Left ventricle myocardium inferior (tissue), 1 donor: ENCODE measurements at regions not wholly inside any gene's neighbourhood (a gene's known extent, or its start where the extent isn't known, plus 50 kb on each side); places are given as distances from the start of the nearest gene placed in this dataset.

ENCODE experiments used
- DNase-seq: peaks from one replicate; pipeline ENCODE4 v3.0.0-alpha.2; 2020
- H3K27ac ChIP-seq: fragments of 200-600 bp; replicated peaks from 2 replicates; pipeline ENCODE4 v1.8.0; 2021
- H3K27me3 ChIP-seq: fragments of 200-600 bp; 2 replicates; pipeline ENCODE4 v1.8.0; 2021; ENCODE audit warnings: low read depth
- H3K36me3 ChIP-seq: fragments of 200-600 bp; 2 replicates; pipeline ENCODE4 v1.8.0; 2021
- H3K4me1 ChIP-seq: fragments of 200-600 bp; 2 replicates; pipeline ENCODE4 v1.8.0; 2021
- H3K4me3 ChIP-seq: fragments of 200-600 bp; 2 replicates; pipeline ENCODE4 v1.8.0; 2021; ENCODE audit warnings: mild to moderate bottlenecking, moderate library complexity
- H3K9me3 ChIP-seq: fragments of 200-600 bp; replicated peaks from 2 replicates; pipeline ENCODE4 v1.8.0; 2021
- intact Hi-C: fragments of 100-400 bp; cut with micrococcal nuclease; formaldehyde crosslinking; loops from one replicate; pipeline ENCODE4 v1.11.0; 2022
- TF ChIP-seq, protein P1 (sequence below): fragments of 200-600 bp; IDR thresholded peaks from 2 replicates; pipeline ENCODE4 v1.8.0; 2021; ENCODE audit warnings: antibody characterized with exemption, mild to moderate bottlenecking, borderline replicate concordance
- donor health status: DM: no; HTN: yes; CAD: no; lungs with severe emphysema.

DNA sequence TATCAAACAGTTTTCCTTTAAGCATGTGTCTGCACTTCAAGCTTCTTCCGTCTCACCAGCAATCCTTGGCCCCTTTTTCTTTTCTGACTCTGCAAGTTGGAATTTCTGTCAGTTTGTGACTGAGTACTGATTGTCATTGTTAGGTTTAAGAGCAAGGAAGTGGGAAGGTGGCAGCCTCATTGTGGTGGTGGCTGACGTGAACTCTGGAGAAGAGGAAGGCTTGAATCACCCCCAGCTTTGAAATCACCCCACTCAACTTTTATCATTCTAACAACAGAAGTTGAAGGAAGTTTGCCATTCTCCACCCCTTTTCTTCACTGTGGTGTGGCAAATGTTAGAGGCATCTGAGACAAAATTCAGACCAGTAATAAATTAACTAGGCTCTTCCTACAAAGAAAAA, 231.6 kb upstream of the AGTR1 start:
- no peaks in the 10 kb centered on the region for H3K27me3 ChIP-seq
- H3K9me3 ChIP-seq: peaks cover 21% of the 10 kb centered on the region
- no peaks in the 10 kb centered on the region for H3K4me1 ChIP-seq
- no peak overlapping the region for H3K27ac ChIP-seq
- intact Hi-C loops: no loop called here
- no peaks in the 10 kb centered on the region for H3K36me3 ChIP-seq
- no peak for DNase-seq
- H3K4me3 ChIP-seq: no peak overlapping the region
- TF ChIP-seq, protein P1, sequence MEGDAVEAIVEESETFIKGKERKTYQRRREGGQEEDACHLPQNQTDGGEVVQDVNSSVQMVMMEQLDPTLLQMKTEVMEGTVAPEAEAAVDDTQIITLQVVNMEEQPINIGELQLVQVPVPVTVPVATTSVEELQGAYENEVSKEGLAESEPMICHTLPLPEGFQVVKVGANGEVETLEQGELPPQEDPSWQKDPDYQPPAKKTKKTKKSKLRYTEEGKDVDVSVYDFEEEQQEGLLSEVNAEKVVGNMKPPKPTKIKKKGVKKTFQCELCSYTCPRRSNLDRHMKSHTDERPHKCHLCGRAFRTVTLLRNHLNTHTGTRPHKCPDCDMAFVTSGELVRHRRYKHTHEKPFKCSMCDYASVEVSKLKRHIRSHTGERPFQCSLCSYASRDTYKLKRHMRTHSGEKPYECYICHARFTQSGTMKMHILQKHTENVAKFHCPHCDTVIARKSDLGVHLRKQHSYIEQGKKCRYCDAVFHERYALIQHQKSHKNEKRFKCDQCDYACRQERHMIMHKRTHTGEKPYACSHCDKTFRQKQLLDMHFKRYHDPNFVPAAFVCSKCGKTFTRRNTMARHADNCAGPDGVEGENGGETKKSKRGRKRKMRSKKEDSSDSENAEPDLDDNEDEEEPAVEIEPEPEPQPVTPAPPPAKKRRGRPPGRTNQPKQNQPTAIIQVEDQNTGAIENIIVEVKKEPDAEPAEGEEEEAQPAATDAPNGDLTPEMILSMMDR: no peak

DNA sequence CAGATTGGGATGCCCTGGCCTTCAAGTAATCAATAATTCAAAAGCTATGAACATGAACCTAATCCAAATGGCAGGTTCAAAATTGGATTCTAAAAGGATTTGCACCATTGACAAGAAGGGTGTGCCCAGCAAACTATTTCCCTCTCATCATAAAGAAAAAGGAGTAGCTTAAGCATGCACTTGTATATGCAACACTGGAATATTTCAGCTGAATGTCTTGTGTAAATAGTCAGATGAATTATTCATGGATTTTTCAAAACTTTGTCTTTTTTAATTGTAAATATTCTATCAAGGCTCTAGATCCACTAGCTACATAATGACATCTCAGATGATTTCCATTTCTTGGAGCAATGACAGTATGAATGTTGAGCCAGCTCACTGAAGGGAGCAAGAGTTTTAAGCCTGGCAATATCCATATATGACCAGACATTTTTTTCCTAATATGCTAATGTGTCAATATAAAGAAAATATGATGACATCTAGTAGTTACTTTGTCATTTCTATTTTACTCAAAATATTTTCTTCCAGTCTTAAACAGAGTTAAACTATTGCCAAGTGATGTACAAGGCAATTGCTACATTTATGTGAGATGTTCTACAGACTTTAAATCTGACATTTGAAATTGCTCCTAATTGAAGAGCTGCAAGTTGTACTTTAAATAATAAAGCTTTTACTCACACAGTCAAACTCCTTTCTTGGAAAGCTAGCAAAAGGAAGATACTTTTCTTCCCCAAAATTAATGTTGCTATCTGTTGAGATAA, 230.5 kb upstream of the AGTR1 start:
- TF ChIP-seq, protein P1: no peak
- DNase-seq: no peak
- no peak overlapping the region for H3K4me3 ChIP-seq

DNA sequence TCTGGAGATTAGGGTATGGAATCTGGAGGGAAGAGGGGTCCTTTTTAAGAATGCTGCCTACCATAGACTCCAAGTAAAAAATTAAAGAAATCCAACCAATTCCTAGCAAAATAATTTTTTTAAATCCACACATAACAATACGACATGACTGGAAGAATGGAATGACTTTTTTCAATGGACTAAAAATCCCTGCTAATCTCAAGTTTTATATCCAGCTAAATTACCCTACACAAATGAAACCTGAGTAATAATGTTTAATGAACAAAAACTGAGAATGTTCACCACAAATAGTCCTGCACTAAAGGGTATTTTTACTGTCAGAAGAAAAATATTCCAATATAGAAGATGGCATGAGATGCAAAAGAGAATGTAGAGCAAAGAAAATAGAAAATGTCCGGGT, 220.3 kb upstream of the AGTR1 start:
- no peaks in the 10 kb centered on the region for H3K27me3 ChIP-seq
- H3K27ac ChIP-seq: no peak overlapping the region
- no peaks in the 10 kb centered on the region for H3K36me3 ChIP-seq
- no peaks in the 10 kb centered on the region for H3K4me1 ChIP-seq
- H3K4me3 ChIP-seq: no peak overlapping the region
- H3K9me3 ChIP-seq: peaks cover 20% of the 10 kb centered on the region
- no peak for DNase-seq
- TF ChIP-seq, protein P1: no peak
- intact Hi-C loops: no loop called here

More for the DNA sequence above, 230.5 kb upstream of the AGTR1 start:
- Histone ChIP-seq H3K9me3 (peaks cover 12% of the 10 kb centered on the region), H3K27me3 (no peaks in the 10 kb centered on the region), H3K4me1 (no peaks in the 10 kb centered on the region), H3K36me3 (no peaks in the 10 kb centered on the region), H3K27ac (no peak overlapping the region)
- intact Hi-C loops: no loop called here

DNA sequence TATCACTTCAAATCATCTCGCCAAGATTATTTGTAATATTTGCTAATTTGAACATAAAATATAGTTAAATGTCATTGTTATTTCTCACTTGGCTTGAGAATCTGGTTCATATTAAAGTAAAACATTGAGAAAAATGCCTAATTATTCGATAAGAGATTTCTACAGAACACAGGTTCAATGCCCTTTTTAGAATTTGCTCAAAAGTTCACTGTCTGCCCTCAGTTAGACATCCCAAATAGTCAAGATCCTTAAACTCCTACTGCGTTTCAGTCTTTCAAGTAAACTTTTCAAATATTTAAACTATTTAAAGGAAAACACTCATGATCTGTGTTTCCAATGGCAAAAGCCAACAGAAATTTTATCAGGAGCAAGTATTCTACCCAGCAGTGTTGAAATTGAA, 204.1 kb upstream of the AGTR1 start:
- Histone ChIP-seq H3K27ac (no peak overlapping the region), H3K4me3 (no peak overlapping the region), H3K9me3 (peaks cover 5% of the 10 kb centered on the region), H3K27me3 (no peaks in the 10 kb centered on the region), H3K4me1 (no peaks in the 10 kb centered on the region), H3K36me3 (no peaks in the 10 kb centered on the region)
- no peak for DNase-seq
- intact Hi-C loops: no loop called here
- TF ChIP-seq, protein P1: no peak

DNA sequence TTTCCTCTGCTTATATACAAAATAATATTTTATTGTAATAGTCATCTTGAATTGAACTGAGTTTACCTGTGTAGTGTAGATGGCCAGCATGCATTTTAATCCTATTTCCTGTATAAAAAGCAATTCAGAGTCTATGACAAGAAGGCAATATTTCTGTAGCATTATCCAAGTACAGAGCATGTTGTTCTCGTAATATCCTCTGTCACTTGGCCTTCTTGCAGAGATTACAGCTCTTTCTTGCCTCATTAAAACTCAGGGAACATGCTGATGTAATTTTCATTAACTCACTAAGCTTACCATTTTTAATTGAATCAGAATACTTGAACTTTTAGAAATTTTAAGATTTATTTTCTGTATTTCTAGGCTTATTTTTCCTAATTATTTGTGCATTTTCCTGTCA, 203.3 kb upstream of the AGTR1 start:
- no peak overlapping the region for H3K27ac ChIP-seq
- intact Hi-C loops: no loop called here
- no peaks in the 10 kb centered on the region for H3K36me3 ChIP-seq
- H3K4me3 ChIP-seq: no peak overlapping the region
- no peak for DNase-seq
- H3K9me3 ChIP-seq: peaks cover 5% of the 10 kb centered on the region
- no peaks in the 10 kb centered on the region for H3K4me1 ChIP-seq
- no peaks in the 10 kb centered on the region for H3K27me3 ChIP-seq
- TF ChIP-seq, protein P1: no peak
